NCI-H128 (cell line): ENCODE measurements at regions not wholly inside any gene's neighbourhood (a gene's known extent, or its start where the extent isn't known, plus 50 kb on each side); places are given as distances from the start of the nearest gene placed in this dataset.

ENCODE experiments used
- DNase-seq: peaks from one replicate; lab custom pipeline; 2025; ENCODE audit not compliant: unreplicated experiment; lab: John Stamatoyannopoulos, UW

DNA sequence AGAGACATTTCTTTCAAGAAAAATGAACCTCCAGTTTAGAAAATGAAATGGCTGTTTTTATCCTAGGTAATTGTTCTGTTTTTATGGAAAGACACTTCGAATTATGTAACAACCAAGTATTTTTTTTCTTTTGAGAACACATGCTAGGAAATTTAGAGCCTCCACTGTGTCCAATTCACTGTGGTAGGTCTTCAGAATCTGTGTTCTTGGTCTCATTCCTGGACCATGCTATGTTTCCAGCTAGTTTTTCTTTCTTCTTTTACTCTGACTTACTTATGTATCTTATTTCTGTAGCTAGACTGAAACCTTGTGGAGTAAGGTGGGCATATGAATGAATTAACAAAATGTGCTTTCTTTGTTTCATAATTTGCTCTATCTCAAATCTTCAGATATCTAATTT lies 391.7 kb upstream of the KLHL29 start:
- no peak for DNase-seq

DNA sequence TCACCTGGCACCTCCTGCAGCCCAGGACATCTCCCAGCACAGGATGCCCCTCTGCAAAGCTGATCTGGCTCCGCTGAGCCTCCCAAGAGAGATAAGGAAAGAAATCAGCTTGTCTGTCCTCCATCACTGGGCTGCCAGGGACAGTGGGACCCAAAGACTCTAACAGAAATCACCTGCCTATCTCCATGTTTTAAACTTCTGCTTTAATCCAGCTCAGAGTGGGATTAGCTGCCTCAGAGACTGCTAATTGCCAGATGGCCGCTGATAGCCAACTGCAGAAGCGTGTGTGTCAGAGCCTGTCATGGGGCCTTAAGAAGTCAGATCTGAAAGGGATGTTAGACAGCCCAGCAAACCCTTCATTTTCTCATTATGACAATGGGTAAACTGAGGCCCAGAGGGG lies 389.4 kb upstream of the KLHL29 start:
- DNase-seq = no peak

DNA sequence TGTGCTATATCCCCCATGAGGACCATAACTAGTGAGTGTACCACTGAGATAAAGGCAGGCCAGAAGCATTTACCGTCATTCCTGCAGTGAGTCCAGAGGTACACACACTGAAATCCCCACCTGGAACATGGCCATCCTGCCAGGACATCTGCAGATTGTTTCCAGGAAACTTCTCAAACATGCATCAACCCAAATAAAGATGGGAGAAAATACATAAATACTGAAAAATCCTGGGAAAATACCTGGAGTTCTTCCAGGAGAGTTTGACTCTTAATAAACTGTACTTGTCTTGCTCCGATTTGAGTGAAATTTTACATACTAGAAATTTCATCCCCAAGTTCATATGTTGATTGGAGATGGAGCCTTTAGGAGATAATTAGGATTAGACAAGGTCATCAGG lies 388.1 kb upstream of the KLHL29 start:
- DNase-seq = no peak

DNA sequence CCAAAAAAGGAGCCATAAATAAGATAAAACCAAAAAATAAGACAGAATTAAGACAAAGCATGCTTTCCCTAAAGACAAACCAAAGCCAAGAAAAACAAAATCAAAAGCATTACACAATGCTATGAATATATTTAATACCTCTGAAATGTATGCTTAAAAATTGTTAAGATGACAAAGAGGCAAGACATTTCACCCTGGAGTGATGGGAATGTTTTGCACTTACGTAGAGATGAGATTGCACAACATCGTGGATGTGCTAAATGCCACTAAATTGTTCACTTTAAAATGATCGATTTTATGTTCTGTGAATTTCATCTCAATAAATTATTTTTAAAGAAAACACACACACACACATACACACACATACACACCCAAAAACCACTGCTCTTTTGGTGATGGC lies 386.6 kb upstream of the KLHL29 start:
- DNase-seq = no peak

DNA sequence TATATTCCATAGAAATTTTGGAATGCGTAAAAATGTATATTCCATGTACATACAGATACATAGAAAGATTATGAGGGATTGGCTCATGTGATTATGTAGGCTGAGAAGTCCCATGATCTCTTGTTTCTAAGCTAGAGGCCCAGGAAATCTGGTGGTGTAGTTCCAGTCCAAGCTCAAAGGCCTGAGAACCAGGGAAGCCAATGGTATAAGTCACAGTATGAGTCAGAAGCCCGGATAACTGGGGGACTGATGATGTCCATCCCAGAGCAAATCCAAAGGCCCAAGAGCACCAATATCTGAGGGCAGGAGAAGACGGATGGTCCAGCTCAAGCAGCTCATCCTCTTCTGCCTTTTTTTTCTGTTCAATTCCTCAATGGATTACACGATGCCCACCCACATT lies 385.0 kb upstream of the KLHL29 start:
- DNase-seq = no peak

DNA sequence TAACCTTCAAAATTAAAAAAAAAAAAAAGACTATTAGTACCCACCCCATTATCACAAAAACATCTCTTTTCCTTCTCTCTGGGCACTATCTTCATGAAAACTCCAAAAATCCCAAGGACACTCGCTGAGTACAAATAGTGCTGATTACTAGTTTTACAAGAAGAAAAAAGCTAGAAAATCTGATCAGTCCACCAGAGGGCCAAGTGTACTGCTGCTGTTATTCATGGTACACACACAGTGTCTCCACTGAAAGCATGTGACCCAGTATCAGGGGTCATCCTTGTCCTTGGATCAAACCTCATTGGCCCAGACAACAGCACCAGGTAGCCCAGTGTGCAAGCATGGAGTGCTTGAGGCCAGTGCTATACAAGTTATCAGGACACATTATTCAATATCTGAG lies 382.7 kb upstream of the KLHL29 start:
- no peak for DNase-seq

DNA sequence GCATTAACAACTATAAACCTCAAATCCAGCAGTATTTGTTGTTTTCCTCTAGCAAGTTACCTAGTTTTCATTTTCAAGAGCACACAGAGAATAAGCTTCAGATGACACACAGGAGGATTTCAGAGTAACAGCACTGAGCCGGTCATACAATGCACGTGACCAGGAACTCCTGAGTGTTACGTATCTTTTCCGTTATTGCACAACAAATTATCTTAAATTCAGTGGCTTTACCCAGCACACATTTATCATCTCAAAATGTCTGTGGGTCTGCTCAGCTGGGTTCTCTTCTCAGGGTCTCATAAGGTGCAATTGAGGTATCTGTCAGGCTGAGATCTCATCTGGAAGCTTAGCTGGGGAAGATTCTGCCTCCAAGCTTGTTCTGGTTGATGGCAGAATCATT lies 379.5 kb upstream of the KLHL29 start:
- no peak for DNase-seq

DNA sequence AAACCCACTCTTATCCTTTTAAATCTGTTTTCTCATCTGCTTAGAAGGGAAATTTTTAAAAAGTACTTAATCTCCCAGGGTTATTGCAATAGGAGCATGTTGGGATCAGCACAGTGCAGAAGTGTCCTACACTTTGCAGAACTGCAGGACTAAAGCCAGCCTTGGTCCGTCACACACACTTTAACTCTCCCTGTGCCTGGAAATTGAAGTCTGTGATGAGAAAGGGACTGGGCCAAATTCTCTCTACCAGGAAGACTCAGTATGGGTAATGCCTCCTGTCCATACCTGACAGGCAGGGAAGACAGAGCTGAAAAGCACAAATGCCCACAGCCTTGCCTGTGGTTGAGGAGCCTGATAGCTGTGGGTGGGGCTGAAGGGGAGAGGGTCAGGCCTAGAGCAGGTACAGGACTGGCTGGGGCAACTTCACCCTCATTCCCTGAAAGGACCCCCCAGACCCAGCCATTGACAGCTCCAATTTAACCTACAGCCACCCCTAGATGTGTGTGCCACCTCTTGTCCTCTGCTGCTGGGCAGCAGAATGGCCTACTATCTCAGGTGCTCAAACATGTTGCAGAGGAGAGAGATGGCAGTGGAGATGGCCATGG lies 377.2 kb upstream of the KLHL29 start:
- DNase-seq = no peak

DNA sequence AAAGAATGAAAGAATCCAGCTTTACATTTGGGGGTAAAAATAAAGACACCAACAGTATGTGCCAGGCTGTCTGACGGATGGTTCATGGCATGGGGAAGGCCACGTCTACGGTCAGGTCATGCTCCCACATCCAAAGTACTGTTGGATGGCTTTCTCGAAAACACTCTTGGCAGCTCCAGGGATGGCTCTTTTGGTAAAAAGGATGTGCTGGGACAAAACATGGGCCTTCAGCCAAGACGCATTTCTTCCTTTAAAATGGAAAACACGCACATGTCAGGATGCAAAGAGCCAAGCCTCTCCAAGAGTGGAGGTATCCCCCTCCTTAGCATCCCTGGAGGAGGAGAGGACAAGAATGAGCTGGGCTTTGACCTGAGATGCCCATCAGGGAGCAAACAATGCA lies 376.5 kb upstream of the KLHL29 start:
- no peak for DNase-seq

DNA sequence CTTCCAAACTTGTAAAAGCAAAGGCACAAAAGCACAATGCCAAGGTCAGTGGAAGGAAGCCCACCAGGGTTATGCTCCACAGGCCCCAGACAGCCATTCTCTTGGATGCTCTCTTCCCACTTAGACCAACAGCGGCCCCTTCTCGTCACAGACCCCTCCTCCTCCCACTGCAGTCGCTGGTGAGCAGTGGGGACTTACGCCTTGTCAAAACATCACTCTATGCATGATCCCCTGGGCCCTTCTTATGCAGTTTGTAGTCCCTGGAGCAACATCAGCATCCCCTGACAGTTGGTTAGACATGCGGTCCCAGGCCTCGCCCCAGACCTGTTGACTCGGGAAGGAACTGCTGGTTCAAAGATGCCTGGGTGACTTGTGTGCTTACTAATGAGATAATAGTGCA lies 376.0 kb upstream of the KLHL29 start:
- no peak for DNase-seq

DNA sequence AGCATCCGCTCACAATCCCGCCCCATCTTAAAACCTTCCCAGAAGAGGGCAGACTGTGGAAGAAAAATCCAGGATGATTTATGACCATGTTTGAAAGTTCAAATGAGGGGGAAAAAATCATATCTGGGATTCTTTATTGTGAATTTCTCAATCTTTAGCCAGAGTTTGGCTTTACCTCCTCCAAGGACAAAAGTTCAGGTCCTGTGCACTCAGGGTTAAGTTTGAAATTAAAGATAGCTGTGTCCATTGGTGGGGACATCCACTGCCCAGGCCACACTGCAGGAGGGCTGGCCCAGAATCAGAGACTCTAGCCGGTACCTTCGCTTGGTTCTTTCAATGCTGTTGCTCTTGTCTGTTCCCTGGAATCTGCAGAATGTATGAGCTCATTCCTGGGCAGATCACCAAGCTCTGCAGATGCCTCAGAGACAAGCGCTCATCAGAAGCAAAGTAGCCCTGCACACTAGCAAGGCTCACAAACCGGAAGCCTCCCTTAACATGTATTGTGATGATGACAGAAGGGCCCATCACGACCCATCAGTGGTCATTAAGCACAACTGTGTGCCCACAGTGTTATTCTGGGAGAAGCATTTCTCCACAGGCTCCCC lies 375.3 kb upstream of the KLHL29 start:
- no peak for DNase-seq

DNA sequence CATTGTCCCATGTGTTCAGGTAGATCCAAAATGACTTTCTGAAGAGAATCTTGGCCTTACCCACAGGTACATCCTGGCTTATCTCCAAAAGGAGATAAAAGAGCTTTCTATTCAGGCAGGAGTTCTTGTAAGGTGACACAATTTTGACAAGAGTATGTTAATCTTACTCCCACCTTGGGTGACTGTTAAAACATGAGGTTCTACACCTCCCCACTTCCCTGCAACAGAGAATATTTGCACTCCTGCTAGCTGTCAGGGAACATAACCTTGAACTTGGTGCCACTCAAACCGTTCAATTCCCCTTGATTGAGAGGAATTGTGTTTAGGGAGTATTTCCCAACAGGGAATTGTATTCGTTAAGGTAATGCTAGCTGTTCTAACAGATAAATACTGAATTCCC lies 372.5 kb upstream of the KLHL29 start:
- no peak for DNase-seq

DNA sequence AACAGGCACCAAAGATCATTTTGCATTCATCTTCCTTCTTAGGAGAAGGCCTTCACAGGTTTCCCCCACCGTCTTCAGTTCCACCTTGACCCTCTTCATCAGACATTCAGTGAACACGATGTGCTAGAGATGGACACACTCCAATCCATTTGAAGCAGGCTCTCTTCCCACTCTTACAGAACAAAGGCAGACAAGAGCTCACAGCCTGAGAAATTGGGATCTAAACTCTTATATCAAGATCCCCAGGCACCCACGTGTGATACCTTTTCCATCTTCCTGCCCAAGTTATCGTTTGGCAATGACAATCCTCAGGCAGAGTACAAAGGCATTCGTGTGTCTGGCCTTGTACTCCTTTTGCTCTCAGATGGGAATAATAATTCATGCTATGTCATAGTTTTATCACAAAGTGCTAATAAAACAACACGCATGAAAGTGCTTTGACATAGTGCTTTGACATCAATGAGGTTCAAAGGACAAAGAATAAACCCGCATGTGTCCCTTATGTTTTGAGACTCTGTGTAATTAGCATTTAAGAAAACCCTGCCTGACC lies 369.3 kb upstream of the KLHL29 start:
- no peak for DNase-seq

DNA sequence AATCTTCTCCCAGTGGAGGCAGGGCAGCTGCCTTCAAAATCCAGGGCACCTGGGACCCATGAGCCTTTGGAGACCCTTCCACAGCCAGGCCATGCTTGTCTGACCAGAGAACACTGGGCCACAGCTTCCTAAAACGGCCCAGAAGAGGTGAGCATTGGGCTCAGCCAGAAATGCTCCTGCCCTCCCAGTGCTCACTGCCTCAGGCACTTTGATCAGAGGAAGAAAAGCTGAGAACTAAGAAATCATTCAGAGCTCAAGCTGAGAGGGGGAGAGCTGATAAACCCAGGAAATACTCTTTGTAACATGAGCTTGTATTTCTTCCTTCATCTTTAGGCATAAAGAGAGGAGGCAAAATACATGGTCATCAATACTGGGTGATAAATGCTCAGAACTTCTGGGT lies 365.5 kb upstream of the KLHL29 start:
- no peak for DNase-seq

DNA sequence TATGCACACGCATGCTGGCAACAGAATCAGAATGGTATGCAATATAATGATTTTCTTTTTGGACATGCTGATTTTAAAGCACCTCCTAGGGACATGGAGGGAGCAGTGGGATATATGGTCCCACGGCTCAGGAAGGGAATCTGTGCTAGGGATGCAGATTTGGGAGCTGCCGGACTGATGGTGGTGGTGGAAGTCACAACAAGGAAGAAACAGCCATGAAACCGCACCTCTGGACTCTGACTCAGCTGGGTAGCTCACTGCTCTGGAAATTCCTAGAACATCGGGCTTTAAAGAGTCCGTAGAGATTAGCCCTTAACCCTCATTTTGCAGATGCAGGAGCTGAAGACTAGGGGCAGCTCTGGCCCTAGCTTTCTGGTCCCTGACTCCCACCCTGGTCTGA lies 364.3 kb upstream of the KLHL29 start:
- DNase-seq = no peak

DNA sequence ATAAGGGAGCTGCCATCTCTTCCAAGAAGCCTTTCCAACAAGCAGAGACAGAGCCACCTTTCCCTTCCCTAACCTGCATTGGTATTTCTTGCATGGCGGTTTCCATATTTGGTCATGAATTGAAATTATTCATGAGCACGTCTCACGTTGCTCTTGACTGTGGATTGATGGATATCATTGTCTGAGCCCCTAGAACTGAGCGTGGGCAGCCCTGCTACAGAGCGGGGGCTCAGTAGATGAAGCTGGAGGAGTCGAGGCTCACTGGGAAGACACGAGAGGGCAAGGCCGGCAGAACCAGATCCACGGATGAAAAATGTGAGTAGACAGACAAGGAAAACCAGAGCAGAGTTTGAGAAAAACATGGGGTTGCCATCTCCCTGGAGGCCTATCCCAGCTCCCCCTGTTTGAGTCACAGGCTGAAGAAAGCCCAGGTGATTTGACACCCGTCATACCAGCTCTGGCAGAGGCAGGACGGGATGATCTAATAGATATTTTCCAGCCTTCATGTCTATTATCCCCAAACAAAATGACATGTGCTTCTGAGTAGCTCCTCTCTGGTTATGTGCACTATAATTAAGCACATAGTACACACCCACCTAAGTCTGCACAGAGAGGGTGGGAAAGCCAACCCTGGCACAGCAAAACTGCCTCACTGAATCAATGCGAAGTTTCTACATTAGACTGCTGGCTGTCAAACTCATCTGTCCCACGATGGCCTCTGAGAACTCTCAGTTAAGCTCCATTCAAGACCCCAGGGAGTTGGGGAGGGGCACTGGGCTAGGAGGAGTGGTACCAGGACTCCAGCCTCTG lies 363.5 kb upstream of the KLHL29 start:
- DNase-seq = no peak

DNA sequence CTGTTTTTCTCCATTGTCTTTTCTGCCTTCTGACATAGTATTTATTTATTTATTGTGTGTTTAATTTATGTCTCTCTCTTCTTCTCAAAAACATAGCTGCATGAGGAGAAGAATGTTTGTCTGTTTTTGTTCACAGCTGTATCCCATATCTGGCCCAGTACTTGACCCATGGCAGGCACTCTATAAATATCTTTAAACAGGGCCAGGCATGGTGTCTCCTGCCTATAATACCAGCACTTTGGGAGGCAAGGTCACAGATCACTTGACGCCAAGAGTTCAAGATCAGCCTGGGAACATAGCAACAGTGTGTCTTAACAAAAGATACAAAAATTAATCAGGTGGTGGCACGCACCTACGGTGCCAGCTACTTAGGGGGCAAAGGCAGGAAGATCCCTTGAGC lies 361.3 kb upstream of the KLHL29 start:
- DNase-seq = no peak

DNA sequence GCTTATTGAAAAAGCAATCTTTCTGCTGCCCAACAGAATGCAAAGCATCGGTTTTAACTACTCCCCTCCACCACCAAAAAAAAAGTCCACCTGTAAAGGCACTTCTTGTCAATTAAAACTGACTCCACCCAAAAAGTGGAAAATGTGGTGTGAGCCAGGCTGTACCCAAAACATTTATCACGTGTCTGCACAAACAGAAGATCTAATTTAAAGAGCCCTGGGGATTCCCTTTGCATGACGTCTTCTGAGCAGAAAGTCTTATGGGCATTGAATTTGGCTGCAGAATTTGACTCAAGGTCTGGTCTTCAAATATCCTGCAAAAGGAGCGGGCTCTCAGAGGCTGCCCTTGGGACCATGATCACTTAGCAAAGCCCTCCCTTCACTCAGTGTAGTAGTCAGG lies 358.3 kb upstream of the KLHL29 start:
- no peak for DNase-seq

DNA sequence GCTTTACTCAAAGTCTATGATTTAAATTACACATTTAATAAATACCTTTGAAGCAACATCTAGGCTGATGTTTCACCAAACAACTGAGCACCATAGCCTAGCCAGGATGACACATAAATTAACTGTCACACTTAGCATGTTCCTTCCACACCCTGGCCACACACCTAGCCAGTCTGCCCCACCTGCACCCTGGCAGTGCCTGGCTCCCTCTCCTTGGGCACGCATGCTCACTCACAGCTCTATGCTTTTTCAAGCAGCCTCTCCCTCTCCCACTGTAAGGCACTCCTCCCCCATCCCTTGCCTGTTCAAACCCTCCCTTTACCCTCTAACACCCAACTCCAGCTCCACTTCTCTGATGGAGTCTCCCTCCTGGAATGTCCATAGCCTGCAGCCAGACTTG lies 357.6 kb upstream of the KLHL29 start:
- no peak for DNase-seq

DNA sequence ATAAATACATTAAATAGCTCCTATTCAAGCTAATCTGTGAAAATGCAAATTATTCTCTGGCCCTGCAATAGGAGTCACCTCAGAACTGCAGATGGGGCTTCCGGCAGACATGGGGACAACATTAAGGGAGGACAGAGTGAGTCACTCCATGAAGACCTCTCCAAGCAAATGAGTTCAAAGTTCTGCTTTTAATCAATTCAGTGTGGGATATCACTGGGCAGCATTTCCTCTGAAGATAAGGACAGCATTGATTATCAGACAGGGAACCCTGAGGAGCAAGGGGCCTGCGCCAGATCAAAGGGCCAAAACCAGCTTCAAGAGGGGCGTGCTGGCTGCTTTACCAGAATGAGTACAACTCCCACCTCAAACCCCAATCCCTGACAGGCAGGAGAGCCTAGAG lies 356.9 kb upstream of the KLHL29 start:
- no peak for DNase-seq

DNA sequence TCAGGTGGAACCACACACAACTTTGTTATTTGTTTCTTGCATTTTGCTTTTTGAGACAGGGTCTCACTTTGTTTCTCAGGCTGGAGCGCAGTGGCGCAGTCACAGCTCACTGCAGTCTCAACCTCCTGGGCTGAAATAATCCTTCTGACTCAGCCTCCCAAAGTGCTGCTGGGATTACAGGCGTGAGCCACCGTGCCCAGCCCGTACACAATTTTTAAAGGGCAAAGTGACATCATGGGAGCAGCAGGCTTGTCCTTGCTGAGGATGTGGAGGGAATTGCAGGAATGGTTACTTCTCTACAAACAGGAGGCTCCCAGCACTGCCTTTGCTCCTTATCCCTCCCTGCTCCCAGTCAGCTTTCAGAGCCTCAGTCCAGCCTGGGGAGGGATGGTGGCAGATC lies 355.9 kb upstream of the KLHL29 start:
- DNase-seq = no peak

DNA sequence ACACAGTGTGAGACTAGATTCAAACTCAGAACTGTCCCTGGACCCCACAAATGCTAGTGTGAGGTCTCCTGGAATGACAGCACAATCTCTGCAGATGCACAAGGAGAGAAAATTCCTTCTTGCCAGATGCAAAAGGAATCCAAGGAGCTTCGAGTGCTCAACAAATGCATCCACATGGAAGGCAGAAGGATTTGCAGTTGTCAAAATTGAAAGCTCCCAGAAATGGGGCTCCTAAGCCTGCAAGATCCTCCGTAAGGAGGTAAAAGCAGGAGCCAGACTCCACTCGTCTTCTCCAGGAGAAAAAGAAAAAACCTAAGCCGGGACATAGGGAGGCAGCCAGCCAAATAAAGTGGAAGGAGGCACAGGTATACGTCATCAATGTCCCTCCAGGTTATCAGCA lies 355.0 kb upstream of the KLHL29 start:
- DNase-seq = no peak
